Erythroblast (primary cell): ENCODE measurements at regions not wholly inside any gene's neighbourhood (a gene's known extent, or its start where the extent isn't known, plus 50 kb on each side); places are given as distances from the start of the nearest gene placed in this dataset.

Experiments
- GATA1 ChIP-seq: IDR thresholded peaks from 2 replicates; pipeline ENCODE4 v1.6.1; 2011; ENCODE audit warnings: low read depth, mild to moderate bottlenecking, control low read depth, low read length, moderate library complexity
- POLR2A ChIP-seq: IDR thresholded peaks from 2 replicates; pipeline ENCODE4 v1.6.1; 2011; ENCODE audit warnings: mild to moderate bottlenecking, low read length

DNA sequence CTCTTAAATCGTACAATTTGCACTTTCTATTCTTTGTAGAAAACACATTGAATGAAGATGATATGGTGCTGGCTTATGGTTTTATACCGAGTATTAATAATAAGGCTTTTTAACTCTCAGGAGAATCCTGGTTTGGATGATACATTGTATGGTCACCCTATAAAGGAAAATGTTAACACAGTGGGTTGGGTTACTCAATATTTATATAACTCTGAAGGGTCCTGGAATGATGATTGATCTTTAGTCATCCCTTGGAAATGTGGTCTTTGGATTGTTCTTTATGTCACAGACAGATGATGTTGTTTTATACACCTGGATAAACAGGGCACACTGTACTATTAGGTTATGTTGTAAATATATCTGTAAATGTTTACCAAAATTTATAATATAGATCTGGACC, 496.2 kb upstream of the NDST4 start:
- TF ChIP-seq POLR2A: no peak
- TF ChIP-seq GATA1: no peak
